GM12892 (cell line): ENCODE measurements at regions not wholly inside any gene's neighbourhood (a gene's known extent, or its start where the extent isn't known, plus 50 kb on each side); places are given as distances from the start of the nearest gene placed in this dataset.

Source experiments
- POLR2AphosphoS5 ChIP-seq: IDR thresholded peaks from 2 replicates; pipeline ENCODE4 v1.6.1; 2011; ENCODE audit warnings: low read depth, low read length, control low read depth
- TAF1 ChIP-seq: IDR thresholded peaks from 2 replicates; pipeline ENCODE4 v1.6.1; 2011; ENCODE audit warnings: low read depth, mild to moderate bottlenecking, control low read depth, low read length, borderline replicate concordance

DNA sequence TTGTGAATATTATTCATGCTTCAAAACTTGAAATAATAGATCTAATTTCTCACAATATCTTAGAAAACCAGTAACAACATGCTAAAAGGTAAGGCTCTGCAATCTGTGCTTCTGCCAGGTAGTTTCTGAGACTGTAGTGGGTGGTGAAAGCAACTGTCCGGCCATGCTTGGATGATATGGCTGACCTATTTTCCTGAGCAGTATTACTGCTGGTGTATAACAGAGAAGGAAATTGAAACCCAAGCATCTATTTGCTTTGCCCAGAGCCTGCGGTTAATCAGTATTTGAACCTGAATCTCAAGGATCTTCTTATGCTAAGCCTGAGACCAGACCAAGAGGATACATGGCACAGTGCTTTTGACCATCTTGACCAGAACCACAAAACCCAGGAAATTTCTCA is 563.8 kb downstream of the COL12A1 start:
- no peak for TF ChIP-seq POLR2AphosphoS5
- no peak for TF ChIP-seq TAF1
